ENCODE measurements at regions not wholly inside any gene's neighbourhood (a gene's known extent, or its start where the extent isn't known, plus 50 kb on each side); places are given as distances from the start of the nearest gene placed in this dataset.
A peak's percentile ranks its signal among the peaks of the same experiment; 100 is the strongest.

GRCh38 chr12:66035288-66035966 is 95.1 kb downstream of the LLPH start:
- ChIA-PET POLR2A (interaction anchor here (1.1 kb wide), 1 partner anchor 52 kb away, joined by 3 read pairs; no protein-coding TSS in a partner anchor), CTCF (interaction anchor here (0.5 to 2.2 kb wide), 18 partner anchors 10 to 726 kb away, joined by 3 to 16 read pairs (median 4); no protein-coding TSS in a partner anchor)
- TF ChIP-seq ZSCAN30 (tag by site-specific recombination; IDR thresholded peaks at IDR 0.05) = no peak
- no peak for TF ChIP-seq HIC1 (tag by site-specific recombination; IDR thresholded peaks at IDR 0.05)
- no peak for TF ChIP-seq ZNF629 (tag by site-specific recombination; IDR thresholded peaks at IDR 0.05)
- TF ChIP-seq ZNF624 (tag by site-specific recombination; IDR thresholded peaks at IDR 0.05) = no peak
- no peak for TF ChIP-seq ELK4 (IDR thresholded peaks at IDR 0.05; ENCODE audit: borderline replicate concordance, low read depth, low read length)
- H3K9me3 ChIP-seq (ENCODE audit: control insufficient read depth, insufficient read depth, low read depth, low read length) = no peaks in the 10 kb centered on the region
- no peak overlapping the region for H3K27ac ChIP-seq (ENCODE audit: extremely low read depth, low read depth, low read length)
- no peak overlapping the region for H3K4me3 ChIP-seq (ENCODE audit: low read depth, low read length)
- H3K36me3 ChIP-seq (ENCODE audit: control insufficient read depth in 2 of 2, insufficient read depth in 1 of 2, low read length in 2 of 2) = no peaks in the 10 kb centered on the region
- no peaks in the 10 kb centered on the region; the same call in 1 of the 2 replicates for H3K4me1 ChIP-seq (ENCODE audit: control insufficient read depth, insufficient read depth, low read length)

- H3K36me3 ChIP-seq (ENCODE audit: control insufficient read depth in 2 of 2, insufficient read depth in 1 of 2, low read length in 2 of 2) = no peaks in the 10 kb centered on the region
- no peaks in the 10 kb centered on the region for H3K9me3 ChIP-seq (ENCODE audit: control insufficient read depth, insufficient read depth, low read depth, low read length)
- no peaks in the 10 kb centered on the region; the same call in 1 of the 2 replicates for H3K4me1 ChIP-seq (ENCODE audit: control insufficient read depth, insufficient read depth, low read length)
- H3K27ac ChIP-seq (ENCODE audit: extremely low read depth, low read depth, low read length) = no peak overlapping the region
- CTCF ChIA-PET = interaction anchor here (0.6 kb wide), 1 partner anchor 205 kb away, joined by 5 read pairs; no protein-coding TSS in a partner anchor
- POLR2A ChIA-PET = no interaction called here
- TF ChIP-seq TCF7L2 (IDR thresholded peaks at IDR 0.05; ENCODE audit: borderline replicate concordance, low read depth, low read length) (no peak), ZSCAN18 (tag by site-specific recombination; IDR thresholded peaks at IDR 0.05) (no peak), ZIC2 (tag by site-specific recombination; IDR thresholded peaks at IDR 0.05) (no peak)
- H3K4me3 ChIP-seq (ENCODE audit: low read depth, low read length) = no peak overlapping the region
Observed at GRCh38 chr12:66033151-66033550, 97.4 kb downstream of the LLPH start.

GRCh38 chr12:66032739-66033138 is 97.8 kb downstream of the LLPH start:
- Histone ChIP-seq H3K27ac (ENCODE audit: extremely low read depth, low read depth, low read length) (no peak overlapping the region), H3K9me3 (ENCODE audit: control insufficient read depth, insufficient read depth, low read depth, low read length) (no peaks in the 10 kb centered on the region), H3K4me1 (ENCODE audit: control insufficient read depth, insufficient read depth, low read length) (no peaks in the 10 kb centered on the region; the same call in 1 of the 2 replicates), H3K36me3 (ENCODE audit: control insufficient read depth in 2 of 2, insufficient read depth in 1 of 2, low read length in 2 of 2) (no peaks in the 10 kb centered on the region), H3K4me3 (ENCODE audit: low read depth, low read length) (no peak overlapping the region)
- CTCF ChIA-PET = interaction anchor here (0.6 kb wide), 1 partner anchor 204 kb away, joined by 5 read pairs; no protein-coding TSS in a partner anchor
- POLR2A ChIA-PET = no interaction called here
- TF ChIP-seq ZNF501 (tag by site-specific recombination; IDR thresholded peaks at IDR 0.05) = no peak

GRCh38 chr12:66030217-66030781 is 100.3 kb downstream of the LLPH start:
- Histone ChIP-seq H3K36me3 (ENCODE audit: control insufficient read depth in 2 of 2, insufficient read depth in 1 of 2, low read length in 2 of 2) (no peaks in the 10 kb centered on the region), H3K4me1 (ENCODE audit: control insufficient read depth, insufficient read depth, low read length) (no peaks in the 10 kb centered on the region), H3K9me3 (ENCODE audit: control insufficient read depth, insufficient read depth, low read depth, low read length) (no peaks in the 10 kb centered on the region), H3K4me3 (ENCODE audit: low read depth, low read length) (no peak overlapping the region), H3K27ac (ENCODE audit: extremely low read depth, low read depth, low read length) (no peak overlapping the region)
- POLR2A ChIA-PET = no interaction called here
- CTCF ChIA-PET = no interaction called here
- TF ChIP-seq PRDM6 (tag by site-specific recombination; IDR thresholded peaks at IDR 0.05) = no peak
- peak; percentile 60 for TF ChIP-seq ZSCAN4 (tag by site-specific recombination; IDR thresholded peaks at IDR 0.05)
- TF ChIP-seq OSR2 (tag by site-specific recombination; IDR thresholded peaks at IDR 0.05) = no peak
- no peak for TF ChIP-seq REPIN1 (tag by site-specific recombination; IDR thresholded peaks at IDR 0.05; ENCODE audit: low read depth)
- no peak for TF ChIP-seq ZNF561 (tag by site-specific recombination; IDR thresholded peaks at IDR 0.05; ENCODE audit: borderline replicate concordance)
- no peak for TF ChIP-seq ZNF785 (tag by site-specific recombination; IDR thresholded peaks at IDR 0.05)
